Activated CD4-positive, alpha-beta memory T cell treated with anti-CD3 and anti-CD28 coated beads for 36 hours (primary cell): ENCODE measurements at regions not wholly inside any gene's neighbourhood (a gene's known extent, or its start where the extent isn't known, plus 50 kb on each side); places are given as distances from the start of the nearest gene placed in this dataset.
A peak's percentile ranks its signal among the peaks of the same experiment; 100 is the strongest.

Experiments used
- CTCF ChIA-PET: fragments of 350-600 bp; sonication (Branson Sonifier 250); formaldehyde crosslinking; loops from one replicate; lab custom pipeline; 2021; ENCODE audit warnings: antibody characterized with exemption, inconsistent platforms; lab: Charles Lee
- POLR2A ChIA-PET: fragments of 350-600 bp; sonication (Branson Sonifier 250); formaldehyde crosslinking; loops from one replicate; lab custom pipeline; 2021; ENCODE audit warnings: antibody characterized with exemption; lab: Charles Lee
- DNase-seq: peaks from one replicate; pipeline ENCODE4 v3.0.0-alpha.2; 2020
- H3K27ac Mint-ChIP-seq: one replicate; pipeline ENCODE4 v1.8.0; 2021; ENCODE audit warnings: mixed read lengths
- H3K27me3 Mint-ChIP-seq: one replicate; pipeline ENCODE4 v1.8.0; 2021; ENCODE audit warnings: mixed read lengths
- H3K36me3 Mint-ChIP-seq: one replicate; pipeline ENCODE4 v1.8.0; 2021; ENCODE audit warnings: mixed read lengths
- H3K4me1 Mint-ChIP-seq: one replicate; pipeline ENCODE4 v1.8.0; 2021; ENCODE audit warnings: low read depth, mixed read lengths
- H3K4me3 Mint-ChIP-seq: one replicate; pipeline ENCODE4 v1.8.0; 2021; ENCODE audit warnings: mild to moderate bottlenecking, mixed read lengths
- H3K9me3 Mint-ChIP-seq: one replicate; pipeline ENCODE4 v1.8.0; 2021; ENCODE audit warnings: mixed read lengths
- intact Hi-C: fragments of 100-400 bp; cut with micrococcal nuclease; formaldehyde crosslinking; loops from one replicate; pipeline ENCODE4 v1.15.1; 2023

DNA sequence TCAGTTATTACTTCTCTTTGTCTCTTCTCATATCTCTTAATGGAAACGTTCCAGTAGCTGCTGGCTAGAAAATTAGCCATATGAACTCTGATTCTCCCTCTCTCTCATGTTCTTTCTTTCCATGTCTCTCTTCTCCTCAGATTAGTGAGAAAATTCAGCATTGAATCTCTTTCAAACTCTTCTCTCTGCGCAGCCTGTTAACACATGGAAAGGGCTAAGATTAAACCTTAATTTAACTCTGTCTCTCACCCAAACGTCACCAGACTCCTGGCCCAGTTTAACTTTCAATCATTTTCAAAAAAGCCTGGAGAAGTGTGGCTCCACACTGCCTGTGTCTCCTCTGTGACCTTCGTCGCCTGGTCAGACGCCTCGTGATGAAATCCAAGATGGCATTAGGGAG is 1234.2 kb downstream of the BCL11B start:
- Mint-ChIP-seq H3K27ac (no peak overlapping the region), H3K27me3 (no peaks in the 10 kb centered on the region), H3K4me1 (peaks cover 2% of the 10 kb centered on the region), H3K4me3 (no peak overlapping the region), H3K9me3 (peaks cover 3% of the 10 kb centered on the region), H3K36me3 (no peaks in the 10 kb centered on the region)
- POLR2A ChIA-PET, result no interaction called here
- intact Hi-C loops, result no loop called here
- CTCF ChIA-PET, result no interaction called here
- no peak for DNase-seq

DNA sequence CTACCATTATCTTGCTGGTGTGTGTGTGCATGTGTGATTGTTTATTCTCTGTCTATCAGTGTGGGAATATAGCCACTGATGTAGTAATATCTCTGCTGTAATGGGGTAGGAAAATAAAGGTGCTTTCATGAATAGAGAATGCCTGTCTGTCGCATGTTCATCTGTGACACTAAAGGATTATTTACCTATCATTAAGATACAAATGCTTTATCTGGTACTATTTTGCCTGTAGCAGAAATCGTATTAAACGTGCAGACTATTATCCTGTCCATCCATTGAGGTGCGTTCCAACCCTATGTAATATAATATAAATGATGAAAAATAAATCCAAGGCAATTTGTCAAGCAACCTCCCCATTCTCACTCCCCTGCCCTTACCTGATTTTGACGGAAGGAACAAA is 1215.1 kb downstream of the BCL11B start:
- Mint-ChIP-seq H3K27ac (no peak overlapping the region), H3K27me3 (no peaks in the 10 kb centered on the region), H3K36me3 (no peaks in the 10 kb centered on the region), H3K9me3 (no peaks in the 10 kb centered on the region), H3K4me3 (no peak overlapping the region), H3K4me1 (no peaks in the 10 kb centered on the region)
- no peak for DNase-seq
- intact Hi-C loops, result no loop called here
- ChIA-PET CTCF (no interaction called here), POLR2A (no interaction called here)

DNA sequence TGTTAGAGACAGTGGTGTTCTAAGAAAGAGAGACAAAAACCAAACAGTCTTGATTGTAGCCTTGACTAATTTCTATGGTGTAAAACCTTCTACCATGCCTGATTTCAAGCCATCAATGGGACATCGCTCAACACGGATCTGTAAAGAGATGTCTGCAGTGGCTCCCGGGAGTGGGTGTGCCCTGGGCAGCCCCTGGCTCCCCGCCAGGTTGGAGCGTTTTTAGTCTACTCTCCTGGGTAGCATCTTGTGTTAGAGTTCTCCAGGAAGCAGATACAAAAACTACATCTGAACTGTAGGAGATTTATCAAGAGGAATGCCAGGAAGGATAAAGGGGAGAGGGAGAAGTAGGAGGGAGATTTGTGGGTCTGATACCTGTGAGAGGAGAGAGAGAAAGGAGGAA is 1212.9 kb downstream of the BCL11B start:
- intact Hi-C loops, result no loop called here
- Mint-ChIP-seq H3K4me1 (no peaks in the 10 kb centered on the region), H3K27me3 (no peaks in the 10 kb centered on the region), H3K27ac (no peak overlapping the region), H3K4me3 (no peak overlapping the region), H3K36me3 (no peaks in the 10 kb centered on the region), H3K9me3 (no peaks in the 10 kb centered on the region)
- no peak for DNase-seq
- ChIA-PET CTCF (no interaction called here), POLR2A (no interaction called here)

DNA sequence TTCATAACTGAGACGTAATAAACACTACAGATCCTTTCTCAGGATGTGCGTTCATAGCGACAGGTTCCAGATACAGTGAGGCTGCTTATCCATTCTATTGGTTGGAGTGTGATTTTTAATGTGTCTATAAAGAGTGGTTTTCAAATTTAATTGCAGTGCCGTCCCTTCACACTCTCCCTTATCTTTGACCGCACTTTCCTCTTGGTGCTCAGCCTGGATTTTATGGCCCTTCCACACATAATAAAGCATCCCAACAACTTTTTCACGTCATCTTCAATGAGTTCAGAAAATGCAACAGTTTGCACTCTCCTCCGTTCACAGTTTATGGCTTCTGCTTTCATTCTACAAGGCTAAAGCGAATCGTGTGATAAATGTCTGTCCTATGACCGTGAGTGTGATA is 1209.9 kb downstream of the BCL11B start:
- Mint-ChIP-seq H3K4me3 (no peak overlapping the region), H3K9me3 (no peaks in the 10 kb centered on the region), H3K4me1 (no peaks in the 10 kb centered on the region), H3K27me3 (no peaks in the 10 kb centered on the region), H3K36me3 (no peaks in the 10 kb centered on the region), H3K27ac (no peak overlapping the region)
- ChIA-PET POLR2A (no interaction called here), CTCF (no interaction called here)
- intact Hi-C loops, result no loop called here
- DNase-seq, result no peak

DNA sequence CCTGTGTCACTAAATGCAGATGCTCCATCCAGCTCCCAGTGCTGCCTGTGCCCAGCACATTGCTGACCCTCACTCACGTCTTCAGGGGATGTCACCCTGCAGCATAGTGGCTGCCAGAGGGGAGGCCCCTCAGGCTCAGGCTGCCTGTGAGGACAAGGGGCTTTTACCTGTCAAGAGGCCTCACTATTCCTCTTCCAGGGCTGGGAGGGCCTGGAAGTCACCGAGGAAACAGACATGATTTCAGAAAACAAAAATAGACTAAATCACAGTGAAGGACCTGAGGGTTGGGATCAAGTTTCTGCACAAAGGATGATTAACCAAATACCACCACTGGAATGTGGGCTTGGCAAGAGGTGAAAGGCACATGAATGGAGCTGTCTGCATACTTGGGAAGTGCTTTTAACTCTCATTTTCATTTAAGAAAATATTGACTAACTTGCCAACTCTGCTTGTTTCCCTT is 1202.3 kb downstream of the BCL11B start:
- no peak overlapping the region for H3K27ac Mint-ChIP-seq
- no peak overlapping the region for H3K4me3 Mint-ChIP-seq
- H3K9me3 Mint-ChIP-seq, result no peaks in the 10 kb centered on the region

DNA sequence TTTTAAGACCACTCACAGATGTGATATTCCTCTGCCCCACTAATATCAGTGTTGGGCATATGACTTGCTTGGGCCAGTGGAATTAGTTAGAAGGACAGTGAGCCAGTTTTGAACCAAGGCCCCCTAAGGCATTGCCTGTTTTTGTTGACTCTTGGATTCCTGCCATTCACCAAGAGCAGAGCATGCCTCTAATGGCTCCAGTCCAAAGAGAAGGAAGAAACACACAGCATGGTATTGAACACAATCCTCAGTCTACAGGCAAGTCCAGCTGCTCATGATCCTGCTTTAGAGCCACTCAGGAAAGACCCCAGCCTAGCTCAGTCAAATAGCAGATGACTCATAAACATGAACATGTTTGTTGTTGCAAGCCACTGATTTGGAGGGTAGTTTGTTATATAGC is 1201.5 kb downstream of the BCL11B start:
- intact Hi-C loops, result no loop called here
- no peak for DNase-seq
- Mint-ChIP-seq H3K27me3 (no peaks in the 10 kb centered on the region), H3K9me3 (no peaks in the 10 kb centered on the region), H3K4me1 (no peaks in the 10 kb centered on the region), H3K36me3 (no peaks in the 10 kb centered on the region), H3K27ac (no peak overlapping the region), H3K4me3 (no peak overlapping the region)
- POLR2A ChIA-PET, result no interaction called here
- CTCF ChIA-PET, result no interaction called here

More for the DNA sequence above, 1202.3 kb downstream of the BCL11B start:
- CTCF ChIA-PET, result no interaction called here
- intact Hi-C loops, result no loop called here
- DNase-seq, result no peak
- Mint-ChIP-seq H3K4me1 (no peaks in the 10 kb centered on the region), H3K36me3 (no peaks in the 10 kb centered on the region), H3K27me3 (no peaks in the 10 kb centered on the region)
- POLR2A ChIA-PET, result no interaction called here

DNA sequence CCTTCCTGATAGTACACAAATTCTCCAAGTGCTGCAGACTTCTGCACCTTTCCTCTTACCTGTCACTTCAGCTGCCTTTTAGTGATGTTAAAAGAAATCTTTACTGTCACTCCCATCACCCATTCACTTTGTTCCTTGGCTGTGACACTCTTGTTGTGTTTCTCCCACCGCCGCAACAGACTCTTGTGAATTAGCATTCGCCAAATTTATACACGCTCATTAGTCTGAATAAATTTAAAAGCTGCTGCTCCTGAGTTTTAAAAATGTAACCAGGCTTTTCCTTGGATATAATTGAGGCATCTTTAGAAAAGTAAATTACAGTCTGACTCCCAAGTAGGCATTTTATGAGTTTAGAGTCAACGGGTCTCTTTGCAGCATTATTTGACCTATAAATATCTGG is 1197.9 kb downstream of the BCL11B start:
- CTCF ChIA-PET, result no interaction called here
- POLR2A ChIA-PET, result no interaction called here
- no peaks in the 10 kb centered on the region for H3K27me3 Mint-ChIP-seq

DNA sequence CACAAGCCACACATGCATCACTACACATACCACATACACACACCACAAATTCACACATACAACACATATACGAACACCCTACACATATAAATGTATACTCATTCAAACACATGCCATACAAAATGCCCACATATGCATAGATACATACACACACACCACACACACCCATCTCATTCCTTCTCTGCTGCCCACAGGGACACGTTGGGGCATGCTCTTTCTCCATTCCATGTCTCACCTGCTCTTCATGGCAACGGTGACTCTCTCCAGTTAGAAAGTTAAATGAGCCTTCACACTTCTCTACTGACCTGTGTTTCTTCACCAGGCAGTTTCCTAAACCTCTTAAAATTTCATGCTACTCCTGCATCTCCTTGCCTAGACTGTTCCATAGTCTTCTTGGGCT is 1194.8 kb downstream of the BCL11B start:
- Mint-ChIP-seq H3K27me3 (no peaks in the 10 kb centered on the region), H3K4me3 (no peak overlapping the region), H3K27ac (no peak overlapping the region), H3K36me3 (no peaks in the 10 kb centered on the region), H3K4me1 (no peaks in the 10 kb centered on the region), H3K9me3 (no peaks in the 10 kb centered on the region)
- CTCF ChIA-PET, result no interaction called here
- POLR2A ChIA-PET, result no interaction called here
- no peak for DNase-seq
- intact Hi-C loops, result no loop called here

More for the DNA sequence above, 1197.9 kb downstream of the BCL11B start:
- intact Hi-C loops, result no loop called here
- Mint-ChIP-seq H3K9me3 (no peaks in the 10 kb centered on the region), H3K27ac (no peak overlapping the region), H3K4me1 (no peaks in the 10 kb centered on the region), H3K4me3 (no peak overlapping the region), H3K36me3 (no peaks in the 10 kb centered on the region)
- no peak for DNase-seq

DNA sequence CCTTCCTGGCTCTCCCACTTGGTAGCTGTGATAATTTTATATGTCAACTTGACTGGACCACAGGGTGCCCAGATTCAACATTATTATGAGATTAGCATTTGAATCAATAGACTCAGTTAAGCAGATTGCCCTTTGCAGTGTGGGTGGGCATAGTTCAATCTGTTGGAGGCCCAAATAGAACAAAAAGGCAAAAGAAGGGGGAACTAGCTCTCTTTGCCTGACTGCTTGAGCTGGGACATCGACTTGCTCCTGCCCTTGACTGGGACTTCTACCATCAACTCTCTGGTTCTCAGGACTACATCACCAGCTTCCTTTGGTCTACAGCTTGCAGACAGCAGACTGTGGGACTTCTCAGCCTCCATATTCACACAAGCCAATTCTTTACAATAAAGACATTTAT is 1189.2 kb downstream of the BCL11B start:
- no peak for DNase-seq
- H3K4me3 Mint-ChIP-seq, result no peak overlapping the region
- POLR2A ChIA-PET, result no interaction called here
- no peaks in the 10 kb centered on the region for H3K36me3 Mint-ChIP-seq
- intact Hi-C loops, result no loop called here
- peaks cover 6% of the 10 kb centered on the region for H3K9me3 Mint-ChIP-seq
- peaks cover 2% of the 10 kb centered on the region for H3K27me3 Mint-ChIP-seq
- H3K27ac Mint-ChIP-seq, result no peak overlapping the region
- no peaks in the 10 kb centered on the region for H3K4me1 Mint-ChIP-seq
- CTCF ChIA-PET, result no interaction called here

DNA sequence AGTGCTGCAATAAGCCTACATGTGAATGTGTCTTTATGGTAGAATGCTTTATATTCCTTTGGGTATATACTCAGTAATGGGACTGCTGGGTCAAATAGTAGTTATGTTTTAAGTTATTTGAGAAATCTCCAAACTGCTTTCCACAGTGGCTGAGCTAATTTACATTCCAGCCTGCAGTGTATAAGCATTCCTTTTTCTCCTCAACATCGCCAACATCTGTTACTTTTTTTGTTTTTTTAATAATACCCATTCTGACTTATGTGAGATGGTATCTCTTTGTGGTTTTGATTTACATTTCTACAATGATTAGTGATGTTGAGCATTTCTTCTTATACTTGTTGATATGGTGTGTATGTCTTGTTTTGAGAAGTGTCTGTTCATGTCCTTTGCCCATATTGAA is 1186.2 kb downstream of the BCL11B start:
- Mint-ChIP-seq H3K27ac (no peak overlapping the region), H3K9me3 (peaks cover 6% of the 10 kb centered on the region), H3K27me3 (peaks cover 2% of the 10 kb centered on the region), H3K4me3 (no peak overlapping the region), H3K36me3 (no peaks in the 10 kb centered on the region), H3K4me1 (no peaks in the 10 kb centered on the region)
- DNase-seq, result no peak
- intact Hi-C loops, result no loop called here
- CTCF ChIA-PET, result no interaction called here
- POLR2A ChIA-PET, result no interaction called here

DNA sequence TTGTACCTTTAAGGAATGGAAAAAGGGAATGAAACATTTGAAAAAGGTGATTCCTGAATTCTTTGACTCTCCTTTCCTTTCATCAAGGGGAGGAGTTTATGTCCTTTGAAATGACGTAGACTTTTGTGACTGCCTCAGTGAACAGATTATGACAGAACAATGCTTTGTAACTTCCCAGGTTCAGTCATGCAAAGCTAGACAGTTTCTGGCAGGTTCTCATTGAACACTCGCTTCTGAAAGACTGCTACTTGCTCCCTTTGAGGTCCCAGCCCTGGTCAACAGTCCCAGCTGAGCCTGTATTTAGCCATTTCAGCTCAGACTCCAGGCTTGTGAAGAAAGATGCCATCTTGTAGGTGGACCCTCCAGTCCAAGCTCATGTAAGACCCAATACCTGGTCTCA is 1178.9 kb downstream of the BCL11B start:
- ChIA-PET CTCF (no interaction called here), POLR2A (no interaction called here)

DNA sequence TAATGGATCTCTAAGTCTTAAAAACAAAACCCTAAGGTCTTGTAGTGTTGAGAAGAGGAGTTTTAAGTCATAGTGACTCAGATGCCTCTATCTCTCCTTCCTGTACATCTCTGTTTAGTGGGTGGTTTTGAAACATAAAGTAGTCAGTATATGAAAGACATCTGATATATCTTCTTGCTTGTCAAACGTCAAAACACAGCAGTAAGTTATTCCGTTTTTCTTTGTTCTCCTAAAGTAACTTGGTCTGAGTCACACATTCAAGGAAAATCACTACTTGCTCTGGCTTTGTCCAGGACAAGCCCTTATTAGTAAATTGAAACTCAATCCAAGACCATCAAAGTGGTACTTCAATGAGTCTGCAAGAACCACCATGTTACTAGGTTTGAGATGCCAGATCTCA is 1172.5 kb downstream of the BCL11B start:
- Mint-ChIP-seq H3K27ac (peak overlapping the region; percentile 70), H3K4me1 (peaks cover 33% of the 10 kb centered on the region), H3K36me3 (peaks cover 3% of the 10 kb centered on the region), H3K27me3 (no peaks in the 10 kb centered on the region), H3K4me3 (no peak overlapping the region), H3K9me3 (peaks cover 9% of the 10 kb centered on the region)
- intact Hi-C loops, result loop anchor here (1.0 to 2.0 kb wide), 4 partner anchors 69 to 121 kb away; no protein-coding TSS in a partner anchor
- no peak for DNase-seq
- POLR2A ChIA-PET, result no interaction called here
- CTCF ChIA-PET, result no interaction called here

More for the DNA sequence above, 1178.9 kb downstream of the BCL11B start:
- intact Hi-C loops, result no loop called here
- Mint-ChIP-seq H3K27ac (no peak overlapping the region), H3K4me1 (peaks cover 6% of the 10 kb centered on the region), H3K4me3 (no peak overlapping the region), H3K27me3 (no peaks in the 10 kb centered on the region), H3K36me3 (no peaks in the 10 kb centered on the region), H3K9me3 (no peaks in the 10 kb centered on the region)
- DNase-seq, result no peak

DNA sequence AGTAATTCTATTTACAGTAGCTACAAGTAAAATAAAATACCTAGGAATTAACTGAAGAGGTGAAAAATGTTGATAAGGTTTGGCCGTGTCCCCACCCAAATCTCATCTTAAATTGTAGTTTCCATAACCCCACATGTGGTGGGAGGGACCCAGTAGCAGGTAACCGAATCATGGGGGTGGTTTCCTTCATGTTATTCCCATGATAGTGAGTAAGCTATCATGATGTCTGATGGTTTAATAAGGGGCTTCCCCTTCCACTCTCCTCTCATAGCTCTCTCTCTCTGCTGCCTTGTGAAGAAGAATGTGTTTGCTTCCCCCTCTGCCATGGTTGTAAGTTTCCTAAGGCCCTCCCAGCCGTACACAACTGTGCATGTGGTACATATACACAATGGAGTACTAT is 1170.7 kb downstream of the BCL11B start:
- H3K4me1 Mint-ChIP-seq, result peaks cover 33% of the 10 kb centered on the region
- DNase-seq, result no peak
- no peak overlapping the region for H3K4me3 Mint-ChIP-seq
- POLR2A ChIA-PET, result no interaction called here
- intact Hi-C loops, result no loop called here
- H3K9me3 Mint-ChIP-seq, result peaks cover 9% of the 10 kb centered on the region
- H3K27me3 Mint-ChIP-seq, result no peaks in the 10 kb centered on the region
- CTCF ChIA-PET, result interaction anchor here (0.6 to 1.0 kb wide), 3 partner anchors 19 to 123 kb away, joined by 3 read pairs; no protein-coding TSS in a partner anchor
- no peak overlapping the region for H3K27ac Mint-ChIP-seq
- peaks cover 3% of the 10 kb centered on the region for H3K36me3 Mint-ChIP-seq
